DMS53 treated with DMSO at 0.1 percent for 48 hours (cell line): ENCODE measurements at regions not wholly inside any gene's neighbourhood (a gene's known extent, or its start where the extent isn't known, plus 50 kb on each side); places are given as distances from the start of the nearest gene placed in this dataset.
A peak's percentile ranks its signal among the peaks of the same experiment; 100 is the strongest.

Experiments used
- DNase-seq: peaks from one replicate; lab custom pipeline; 2025; ENCODE audit not compliant: unreplicated experiment; lab: John Stamatoyannopoulos, UW

GRCh38 chr6:6781172-6781872 lies 192.8 kb downstream of the LY86 start:
- no peak for DNase-seq

GRCh38 chr6:6781873-6782227 lies 193.3 kb downstream of the LY86 start:
- no peak for DNase-seq

- no peak for DNase-seq
These were observed 195.2 kb downstream of the LY86 start for GRCh38 chr6:6783721-6784120.

- DNase-seq: no peak
These were observed 196.1 kb downstream of the LY86 start for GRCh38 chr6:6784514-6785162.

GRCh38 chr6:6785163-6785521 lies 196.6 kb downstream of the LY86 start:
- no peak for DNase-seq

- DNase-seq: peak; percentile 32
These were observed 200.0 kb downstream of the LY86 start for GRCh38 chr6:6788394-6789032.

GRCh38 chr6:6790393-6790792 lies 201.9 kb downstream of the LY86 start:
- DNase-seq: no peak

GRCh38 chr6:6790891-6791290 lies 202.4 kb downstream of the LY86 start:
- DNase-seq: peak; percentile 58

GRCh38 chr6:6793388-6794250 lies 205.1 kb downstream of the LY86 start:
- DNase-seq: no peak

- no peak for DNase-seq
These were observed 206.9 kb downstream of the LY86 start for GRCh38 chr6:6795393-6795792.

- no peak for DNase-seq
These were observed 208.3 kb downstream of the LY86 start for GRCh38 chr6:6796818-6797217.

- no peak for DNase-seq
These were observed 209.9 kb downstream of the LY86 start for GRCh38 chr6:6798448-6798860.

- DNase-seq: no peak
These were observed 212.4 kb downstream of the LY86 start for GRCh38 chr6:6801005-6801335.

- no peak for DNase-seq
These were observed 213.2 kb downstream of the LY86 start for GRCh38 chr6:6801635-6802218.

- no peak for DNase-seq
These were observed 214.9 kb downstream of the LY86 start for GRCh38 chr6:6803180-6803977.

- DNase-seq: no peak
These were observed 216.5 kb downstream of the LY86 start for GRCh38 chr6:6804843-6805615.

GRCh38 chr6:6806844-6807518 lies 218.5 kb downstream of the LY86 start:
- DNase-seq: no peak

GRCh38 chr6:6808343-6808742 lies 219.8 kb downstream of the LY86 start:
- DNase-seq: no peak

- DNase-seq: no peak
These were observed 220.4 kb downstream of the LY86 start for GRCh38 chr6:6808915-6809314.
